Activated CD4-positive, CD25-positive, alpha-beta regulatory T cell treated with anti-CD3 and anti-CD28 coated beads, Interleukin-2, amount 50 U/mL, for 16 hours (primary cell): ENCODE measurements at regions not wholly inside any gene's neighbourhood (a gene's known extent, or its start where the extent isn't known, plus 50 kb on each side); places are given as distances from the start of the nearest gene placed in this dataset.

Experiments
- DNase-seq: peaks from one replicate; pipeline ENCODE4 v3.0.0-alpha.2; 2020; ENCODE audit warnings: low read depth, low spot score

DNA sequence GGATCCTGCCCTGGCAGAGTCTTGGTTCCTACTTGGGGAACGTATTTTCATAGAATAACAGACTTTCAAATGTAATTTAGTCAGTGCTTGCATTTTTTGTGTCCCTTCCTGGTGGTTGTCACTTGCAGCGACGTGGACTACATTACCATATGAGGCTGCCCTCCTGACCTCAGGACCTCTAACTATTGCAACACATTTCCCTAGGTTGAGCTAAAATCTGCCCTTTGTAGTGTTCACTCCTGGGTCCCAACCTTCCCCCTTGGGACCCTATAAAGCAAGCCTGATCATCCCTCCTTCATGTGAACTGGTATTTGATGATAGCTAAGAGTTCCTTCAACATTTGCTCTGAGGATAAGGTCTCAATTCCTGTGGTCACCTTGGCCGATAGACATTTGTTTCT, 95.6 kb upstream of the CACNA1E start:
- no peak for DNase-seq

DNA sequence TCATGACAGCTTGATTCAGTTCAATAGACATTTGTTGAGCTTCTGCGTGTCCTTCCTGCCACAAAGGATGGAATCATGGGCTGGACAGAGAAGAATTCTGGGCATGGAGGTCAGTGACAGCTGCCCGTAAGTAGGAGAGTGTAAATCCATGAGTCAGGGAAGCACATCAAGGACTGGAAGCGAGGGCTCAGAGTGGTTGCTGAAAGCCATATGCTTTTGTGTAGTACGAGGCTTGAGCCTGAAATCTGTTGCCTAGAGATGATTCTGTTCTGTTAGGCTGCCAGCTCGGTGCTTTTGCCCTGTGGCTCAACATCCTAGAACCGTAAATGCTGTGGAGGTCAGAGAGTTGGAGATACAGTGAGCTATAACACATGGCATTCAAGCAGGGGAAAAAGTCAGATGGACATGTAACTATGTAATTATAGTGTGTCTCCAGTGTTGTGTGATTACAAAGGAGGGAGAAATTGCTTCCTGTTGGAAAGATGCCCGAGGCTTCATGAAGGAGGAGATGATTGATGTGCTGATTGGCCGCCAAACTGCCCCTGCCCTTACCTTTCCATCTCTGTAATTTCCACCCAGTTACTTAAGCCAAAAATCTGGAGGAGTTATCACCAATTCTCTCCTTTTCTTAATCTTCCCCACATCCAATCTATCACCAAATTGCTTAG, 92.8 kb upstream of the CACNA1E start:
- DNase-seq, result no peak

DNA sequence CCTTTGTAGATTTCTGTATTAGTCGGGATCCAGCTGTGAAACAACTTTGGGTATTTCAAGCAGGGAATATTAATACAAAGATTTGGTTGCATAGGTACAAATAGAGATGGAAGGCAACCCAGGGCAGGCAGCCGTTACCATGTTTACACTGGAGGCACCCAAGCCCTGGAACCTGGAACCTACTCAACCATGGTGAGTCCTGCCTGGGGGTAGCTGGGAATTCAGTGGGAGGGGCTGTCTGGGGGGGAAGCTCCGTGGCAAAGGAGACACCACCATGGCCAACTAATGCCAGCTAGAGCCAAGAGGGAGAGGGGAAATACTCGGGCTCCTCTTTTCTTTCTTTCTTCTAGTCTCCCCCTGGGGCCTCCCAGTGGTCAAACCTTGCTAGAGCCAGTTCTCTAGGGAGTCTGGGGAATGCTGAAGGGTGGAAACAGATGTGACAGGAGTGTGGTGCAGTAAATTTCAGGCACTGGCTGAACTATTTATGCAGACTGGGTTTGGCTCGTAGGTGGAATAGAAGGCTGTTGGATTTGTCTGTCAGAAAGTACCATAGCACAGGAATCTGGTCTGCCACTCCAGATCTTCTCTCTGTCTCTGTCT, 91.9 kb upstream of the CACNA1E start:
- DNase-seq, result no peak

DNA sequence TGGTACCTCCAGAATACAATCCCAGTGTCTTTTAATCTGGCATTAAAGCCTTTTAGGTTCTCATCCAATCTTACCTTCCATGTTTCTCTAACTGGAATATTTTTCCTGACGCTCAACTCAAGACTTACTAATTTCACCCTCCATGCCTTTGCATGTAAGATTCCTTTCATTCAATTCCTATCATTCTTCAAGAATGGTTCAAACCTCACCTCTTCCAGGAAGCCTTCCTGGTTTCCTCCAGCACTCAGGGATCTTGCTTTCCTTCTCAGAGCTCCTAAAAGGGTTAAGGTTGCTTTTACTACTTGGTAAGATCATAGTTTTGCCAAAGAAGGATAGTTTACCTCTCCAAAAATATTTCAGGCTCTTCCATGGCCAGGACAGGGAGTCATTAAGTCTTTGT, 91.2 kb upstream of the CACNA1E start:
- no peak for DNase-seq

DNA sequence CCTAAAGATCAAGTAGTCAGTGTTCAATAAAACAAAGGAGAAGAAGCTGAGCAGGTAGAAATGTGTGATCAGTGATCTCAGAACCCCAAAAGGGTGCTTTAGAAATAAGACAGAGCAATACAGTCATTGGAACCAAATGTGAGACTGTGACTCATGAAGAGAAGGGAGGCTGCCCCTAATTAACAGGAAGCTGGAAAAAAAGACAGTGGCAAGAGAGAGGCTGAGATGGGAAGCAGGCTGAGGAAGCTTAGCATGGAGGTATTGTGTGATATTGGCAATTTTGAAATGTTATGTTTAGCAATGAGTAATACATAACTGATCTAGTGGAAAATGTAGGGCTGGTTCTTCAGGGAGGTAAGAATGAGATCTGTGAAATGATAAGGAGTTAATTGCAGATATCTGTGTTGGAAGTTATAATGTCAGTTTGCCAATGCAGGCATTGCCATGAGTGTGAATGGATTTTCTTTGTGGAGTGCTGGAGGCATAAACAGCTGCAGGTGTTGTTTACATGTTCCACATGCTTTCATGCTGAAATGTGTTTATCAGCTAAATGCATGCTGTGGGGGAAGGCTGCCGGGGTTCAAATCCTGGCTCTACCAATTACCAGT, 90.6 kb upstream of the CACNA1E start:
- DNase-seq, result no peak

DNA sequence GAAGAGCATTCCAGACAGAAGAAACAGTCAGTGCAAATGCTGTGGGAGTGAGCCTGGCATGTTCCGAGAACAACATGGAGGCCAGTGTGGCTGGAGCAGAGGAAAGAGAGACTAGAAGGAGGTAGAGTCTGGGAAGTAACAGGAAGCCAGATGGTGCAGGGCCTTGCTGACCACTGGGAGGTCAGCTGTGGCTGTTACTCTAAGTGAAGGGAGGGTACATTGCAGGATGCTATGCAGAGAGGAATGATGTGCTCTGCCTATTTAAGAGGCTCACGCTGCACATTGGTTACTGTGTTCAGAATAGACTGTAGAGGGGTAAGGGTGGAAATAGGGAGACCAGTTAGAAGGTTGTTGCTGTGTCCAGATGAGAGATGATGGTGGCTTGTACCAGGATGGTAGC, 88.6 kb upstream of the CACNA1E start:
- DNase-seq, result no peak

DNA sequence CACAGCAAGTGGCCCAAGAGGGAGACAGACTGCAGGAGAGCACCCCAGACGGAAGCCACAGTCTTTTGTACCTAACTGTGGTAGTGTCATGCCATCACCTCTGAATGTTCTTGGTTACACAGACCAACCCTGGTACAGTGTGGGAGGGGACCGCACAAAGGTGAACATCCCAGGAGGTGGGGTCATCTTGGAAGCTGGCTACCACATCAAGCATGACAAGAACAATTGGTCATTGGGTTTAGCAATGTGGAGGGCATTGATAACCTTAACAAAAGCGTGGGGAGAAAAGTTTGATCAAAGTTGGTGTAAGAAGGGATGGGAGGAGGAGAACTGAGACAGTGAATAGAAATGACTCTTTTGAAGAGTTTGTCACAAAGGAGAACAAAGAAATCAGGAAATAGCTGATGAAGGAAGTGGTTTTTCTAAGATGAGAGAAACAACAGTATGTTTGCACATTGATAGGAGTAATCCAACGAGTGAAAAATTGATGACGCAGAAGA, 87.1 kb upstream of the CACNA1E start:
- peak; percentile 4 for DNase-seq

DNA sequence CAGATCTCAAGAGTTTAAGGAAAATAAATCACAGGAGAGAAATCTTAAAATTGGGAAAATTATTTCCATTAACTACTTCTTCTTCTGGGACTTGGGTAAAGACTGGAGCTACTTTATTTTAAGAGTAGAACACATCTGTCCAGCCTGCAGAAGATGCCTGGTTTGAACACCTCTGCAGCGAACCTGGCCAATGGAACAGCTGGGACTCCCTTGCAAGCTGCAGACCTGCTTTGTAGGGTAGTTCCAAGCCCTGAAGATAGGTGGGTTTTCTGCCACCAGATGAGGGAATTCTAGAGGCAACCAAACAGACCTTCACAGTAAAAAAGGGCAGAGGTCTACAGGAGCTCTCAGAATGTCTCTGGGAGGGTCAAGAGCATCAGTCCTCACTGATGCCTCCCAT, 86.5 kb upstream of the CACNA1E start:
- DNase-seq, result no peak

DNA sequence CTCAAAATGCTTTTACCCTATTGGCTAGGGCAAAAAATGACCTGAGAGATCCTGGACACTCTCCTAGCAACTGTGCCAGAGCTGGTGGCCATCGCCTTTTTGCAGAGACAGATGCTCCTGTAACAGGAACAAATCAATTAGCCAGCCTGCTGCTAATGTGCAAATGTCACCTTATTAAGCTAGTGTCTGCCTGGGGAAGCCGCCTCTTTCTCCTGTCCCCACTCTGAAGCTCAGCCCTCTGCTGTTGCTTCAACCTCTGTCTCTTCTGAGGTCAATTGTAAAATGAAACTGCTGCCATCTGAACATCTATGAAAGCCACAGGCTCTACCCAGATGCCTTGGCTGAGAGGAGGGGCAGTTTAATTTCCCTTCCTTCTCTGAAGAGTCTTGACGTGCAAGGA, 85.5 kb upstream of the CACNA1E start:
- no peak for DNase-seq

DNA sequence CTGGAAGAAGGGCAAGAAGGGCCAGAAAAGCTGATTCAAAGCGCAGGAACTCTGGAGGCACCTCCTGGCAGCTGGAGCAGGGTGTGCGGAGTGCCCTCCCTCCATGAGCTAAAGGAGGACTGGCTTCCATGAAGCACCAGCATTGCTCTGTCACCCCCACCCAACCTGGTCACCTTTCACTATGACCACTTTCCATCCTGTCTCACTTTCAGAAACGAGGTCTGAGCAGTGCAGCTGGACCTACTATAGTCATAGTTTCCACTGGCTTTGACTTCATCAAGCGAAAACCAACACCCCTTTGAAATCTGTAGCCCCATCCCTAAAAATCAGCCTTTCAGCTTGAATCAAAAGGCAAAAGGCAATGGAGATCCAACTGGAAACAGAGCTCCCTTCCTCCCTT, 84.8 kb upstream of the CACNA1E start:
- DNase-seq, result no peak

DNA sequence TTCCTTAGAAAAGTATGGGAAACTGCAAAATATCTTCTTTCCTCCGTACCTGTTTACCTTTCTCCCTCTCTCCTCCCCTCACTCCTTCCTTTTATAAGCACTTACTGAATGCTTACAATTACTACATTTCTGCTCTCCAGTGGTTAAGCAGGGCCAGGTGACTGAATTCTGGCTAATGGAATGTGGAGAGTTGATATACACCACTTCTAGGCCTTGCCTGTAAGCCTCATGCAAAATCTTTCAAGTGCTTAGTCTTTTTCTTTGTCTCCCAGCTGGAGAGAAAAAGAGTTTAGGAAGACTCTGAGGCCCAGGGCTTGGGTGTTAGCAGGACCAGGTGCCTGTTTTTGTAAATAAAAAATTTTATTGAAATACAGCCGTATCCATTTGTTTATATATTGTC, 77.7 kb upstream of the CACNA1E start:
- no peak for DNase-seq

DNA sequence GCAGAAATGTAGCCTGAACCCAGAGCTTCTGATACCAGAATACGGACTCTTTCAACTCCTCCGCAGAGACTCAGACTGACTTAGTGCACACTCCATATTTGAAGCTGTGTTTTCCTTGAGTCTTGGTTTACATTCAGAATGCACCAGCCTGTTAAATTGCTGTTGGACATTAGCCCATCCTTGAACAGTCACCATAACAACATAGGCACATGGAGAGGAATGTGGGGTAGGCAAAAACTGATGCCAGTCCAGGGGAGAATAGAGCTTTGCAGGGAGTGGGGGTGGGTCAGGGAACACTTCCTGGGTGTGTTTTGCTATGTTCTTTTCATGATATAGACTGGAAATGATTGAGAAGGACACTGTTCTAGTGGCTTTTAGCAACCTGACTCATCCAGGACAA, 76.3 kb upstream of the CACNA1E start:
- DNase-seq, result no peak

DNA sequence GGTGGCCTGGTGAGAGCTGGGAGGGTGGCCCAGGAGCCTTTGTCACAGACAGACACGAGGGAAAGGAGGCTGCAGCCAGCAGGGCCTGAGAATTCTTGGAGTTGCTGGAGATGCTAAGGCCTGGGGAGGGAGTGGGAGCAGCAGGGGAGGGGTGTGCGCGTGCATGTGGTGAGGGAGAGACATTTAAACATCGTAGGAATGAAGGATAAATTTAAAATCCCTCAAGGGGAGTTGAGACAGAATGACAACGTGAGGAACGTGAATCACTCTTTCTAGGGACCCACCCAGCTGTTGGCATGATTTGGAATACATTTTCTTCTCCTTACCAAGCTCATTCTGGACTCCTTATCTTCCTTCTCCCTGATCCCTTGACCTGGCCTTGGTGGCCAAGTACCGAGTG, 73.3 kb upstream of the CACNA1E start:
- no peak for DNase-seq

DNA sequence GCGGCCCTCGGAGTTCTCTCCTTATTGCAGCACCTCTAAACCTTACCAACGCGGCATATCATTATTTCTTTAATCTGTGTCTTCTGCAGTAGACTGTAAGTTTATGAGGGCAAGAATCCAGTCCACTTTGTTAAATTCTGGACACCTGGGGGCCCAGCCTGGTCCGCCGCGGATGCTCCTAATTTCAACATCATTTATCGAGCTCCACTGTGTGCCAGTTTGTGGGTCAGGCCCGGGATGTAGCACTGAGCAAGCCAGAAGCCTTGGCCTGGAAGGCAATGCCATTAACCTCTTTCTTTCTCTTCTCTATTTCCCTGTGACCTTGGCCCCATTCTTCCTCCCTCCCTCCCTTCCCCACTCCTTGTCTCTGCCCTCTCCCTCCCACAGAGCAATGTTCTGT, 70.6 kb upstream of the CACNA1E start:
- DNase-seq, result no peak

DNA sequence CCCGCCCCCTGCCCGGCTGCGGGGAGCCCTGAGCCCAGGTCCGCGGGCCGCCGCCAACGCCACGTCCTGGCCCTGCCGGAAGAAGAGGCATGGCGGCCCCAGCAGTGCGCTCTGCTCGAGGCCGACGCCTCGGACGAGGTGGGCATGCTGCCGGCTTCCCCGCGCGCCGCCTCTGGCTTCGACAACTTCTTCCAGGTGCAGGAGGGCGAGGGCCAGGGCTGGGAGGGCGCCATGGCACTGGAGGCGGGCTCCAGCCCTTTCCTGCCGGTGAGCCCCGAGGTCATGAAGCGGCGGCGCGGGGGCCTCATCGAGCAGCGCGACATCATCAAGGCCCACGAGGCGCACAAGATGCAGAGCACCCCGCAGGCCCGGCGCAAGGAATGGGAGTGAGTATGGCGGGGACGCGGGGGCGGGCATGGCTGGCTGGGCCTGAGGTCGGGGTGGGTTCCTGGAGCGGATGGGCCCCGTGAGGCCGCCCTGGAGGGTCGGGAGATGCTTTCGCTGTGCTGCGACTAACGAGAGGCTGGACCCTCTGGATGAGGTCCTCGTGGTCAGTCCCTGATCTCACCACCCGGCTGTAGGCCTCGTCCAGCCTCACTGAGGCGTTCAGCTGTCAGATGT, 70.0 kb upstream of the CACNA1E start:
- DNase-seq, result no peak

DNA sequence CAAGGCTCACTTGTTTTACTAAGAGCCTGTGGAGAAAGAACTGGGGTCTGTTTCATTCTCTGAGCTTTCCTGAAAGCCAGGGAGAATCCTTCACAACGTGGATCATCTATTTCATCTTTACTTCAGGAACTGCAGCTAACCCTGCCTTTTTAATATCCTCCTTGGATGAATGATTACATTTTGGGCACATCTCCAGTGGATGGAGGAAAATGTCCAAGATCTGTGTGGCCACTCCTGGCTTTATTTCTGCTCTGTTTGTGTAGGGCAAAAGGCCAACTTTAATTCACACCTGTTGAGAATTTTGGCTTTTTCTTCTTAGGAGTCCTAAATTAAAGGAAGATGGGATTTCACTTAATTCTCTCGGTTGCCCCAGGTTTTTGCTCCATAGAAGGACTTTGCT, 69.5 kb upstream of the CACNA1E start:
- DNase-seq, result no peak

DNA sequence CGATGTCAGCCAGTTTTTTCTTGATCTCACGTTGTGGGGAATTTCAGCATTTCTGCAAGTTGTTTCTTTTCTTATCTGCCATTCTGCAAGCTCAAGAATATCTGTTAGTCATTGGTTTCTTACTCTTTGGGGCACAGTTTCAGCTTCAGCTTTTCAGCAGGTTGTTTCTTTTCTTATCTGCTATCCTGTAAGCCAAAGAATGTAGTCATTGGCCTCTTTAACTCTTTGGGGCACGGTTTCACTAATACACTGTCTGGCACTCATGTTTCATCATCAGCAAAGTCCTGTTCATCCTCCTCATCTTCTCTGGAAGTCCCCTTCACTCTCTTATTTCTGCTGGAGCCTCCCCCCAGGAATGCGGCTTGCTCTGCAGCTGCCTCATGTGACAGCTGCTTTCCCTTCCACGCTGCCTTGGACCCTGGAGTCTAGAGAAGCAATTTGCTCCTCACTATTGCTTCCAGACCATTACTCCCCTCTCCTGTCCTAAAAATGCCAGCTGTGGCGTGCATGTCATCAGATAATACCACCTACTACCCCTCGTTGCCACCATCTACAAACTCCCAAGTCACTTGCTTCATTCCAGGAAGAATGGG, 67.0 kb upstream of the CACNA1E start:
- DNase-seq, result no peak

DNA sequence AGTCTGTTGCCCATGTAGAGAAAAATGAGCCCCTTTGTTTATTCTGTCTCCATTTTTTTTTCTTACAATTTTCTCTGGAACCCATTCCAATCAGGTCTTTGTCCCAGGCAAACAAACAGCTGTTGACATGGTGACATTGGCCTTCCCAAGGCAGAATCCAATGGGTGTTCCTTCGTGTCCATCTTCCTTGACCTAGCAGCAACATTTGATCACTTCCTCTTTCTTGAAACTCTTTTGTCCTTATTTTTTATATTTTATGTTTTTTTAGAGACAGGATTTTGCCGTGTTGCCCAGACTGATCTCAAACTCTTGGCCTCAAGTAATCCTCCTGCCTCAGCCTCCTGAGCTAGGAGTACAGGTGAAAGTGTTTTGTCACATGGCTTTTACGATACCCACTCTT, 65.4 kb upstream of the CACNA1E start:
- DNase-seq, result no peak

DNA sequence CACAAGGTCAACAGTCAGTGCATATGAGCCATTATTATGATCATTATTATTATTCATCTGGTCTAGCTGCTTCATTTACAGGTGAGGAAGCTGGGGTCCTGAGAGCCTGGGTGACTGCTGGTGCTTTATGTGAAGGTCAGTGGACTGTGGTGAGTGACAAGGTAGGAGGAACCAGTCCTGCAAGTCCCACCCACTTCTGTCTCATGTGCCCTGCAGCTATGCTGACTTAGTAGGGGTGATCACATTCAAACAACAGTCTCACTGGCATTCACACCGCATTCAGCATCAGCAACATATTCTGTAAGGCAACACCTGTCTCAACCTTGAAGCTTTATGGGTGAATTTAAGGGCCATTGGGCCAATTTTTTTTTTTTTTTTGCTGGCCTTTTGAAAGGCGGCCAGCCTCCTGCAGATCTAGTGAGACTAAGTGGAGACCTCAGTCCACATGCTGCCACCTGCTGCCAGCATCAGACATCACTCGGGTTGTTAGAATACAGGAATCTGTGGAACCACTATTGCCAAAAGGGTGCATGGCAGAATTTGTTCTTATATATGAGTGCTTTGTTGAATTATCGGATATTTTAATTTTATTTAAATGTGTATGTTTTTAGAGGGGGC, 59.9 kb upstream of the CACNA1E start:
- DNase-seq, result no peak

DNA sequence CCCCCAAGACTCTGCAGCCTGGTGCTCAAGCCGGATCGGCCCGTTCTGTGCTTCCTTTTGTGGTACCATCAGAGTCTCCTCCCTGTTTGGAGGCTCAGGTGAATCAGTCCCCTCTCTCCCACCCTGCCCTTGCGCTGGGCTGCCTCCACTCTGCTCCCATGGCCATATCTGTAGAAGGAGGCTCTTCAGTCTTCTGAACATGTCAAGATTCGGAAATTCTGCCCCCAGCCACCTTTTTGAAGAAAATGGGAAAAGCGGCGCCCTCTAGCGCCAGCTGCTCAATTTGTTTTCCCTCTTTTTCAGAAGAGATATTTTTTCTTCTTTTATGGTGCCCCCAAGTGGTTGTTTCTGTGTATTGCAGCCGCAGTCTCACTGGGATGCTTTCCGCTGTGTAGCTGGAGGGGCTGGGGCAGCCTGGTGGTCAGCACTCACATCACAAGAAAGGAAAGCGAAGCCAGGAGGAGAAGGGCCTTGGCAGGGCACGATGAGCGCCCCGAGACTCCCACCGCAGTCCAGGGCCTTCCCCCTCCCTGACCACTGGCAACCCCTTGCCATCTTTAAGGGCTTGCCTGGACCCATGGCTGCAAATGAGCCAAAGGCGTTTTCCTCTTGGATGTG, 58.4 kb upstream of the CACNA1E start:
- DNase-seq, result peak; percentile 53

DNA sequence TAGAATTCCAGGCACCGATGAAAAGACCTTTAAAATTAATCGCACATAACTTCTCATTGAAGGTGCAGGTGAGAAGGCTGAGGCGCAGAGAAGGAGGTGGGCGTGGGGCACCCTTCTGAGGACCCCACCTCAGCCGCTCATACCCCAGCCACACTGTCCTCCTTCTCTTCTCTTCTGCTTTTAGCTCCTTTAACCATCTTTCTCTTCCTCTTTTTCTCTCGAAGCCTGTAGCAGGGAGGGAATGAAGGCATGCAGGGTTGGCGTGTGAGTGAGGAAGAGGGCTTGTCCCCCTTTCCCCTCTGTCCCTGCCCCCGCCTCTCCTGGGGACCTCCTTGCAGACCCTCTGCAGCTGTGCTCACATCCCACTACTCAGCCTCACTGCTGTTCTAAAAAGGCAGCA, 57.8 kb upstream of the CACNA1E start:
- no peak for DNase-seq

DNA sequence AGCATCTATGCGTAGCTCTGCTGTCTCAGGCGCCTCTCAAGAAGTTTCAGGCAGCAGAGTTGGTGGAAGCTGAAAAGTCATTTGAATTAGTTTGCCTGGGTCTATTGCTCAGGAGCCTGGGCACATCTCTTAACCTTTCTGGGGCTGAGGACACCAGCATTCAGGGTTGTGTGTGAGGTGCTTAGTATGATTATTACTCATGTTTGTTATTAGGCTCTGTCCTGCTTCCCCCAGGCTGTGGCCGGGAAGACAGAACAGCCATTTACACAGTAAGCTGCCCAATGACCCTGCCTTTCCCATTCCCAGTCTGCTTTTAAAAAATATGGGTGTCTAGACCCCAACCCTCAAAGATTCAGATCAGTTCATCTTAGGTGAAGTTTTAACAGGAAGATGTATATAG, 53.9 kb upstream of the CACNA1E start:
- no peak for DNase-seq
